Neural progenitor cell (in vitro differentiated cells): ENCODE measurements at regions not wholly inside any gene's neighbourhood (a gene's known extent, or its start where the extent isn't known, plus 50 kb on each side); places are given as distances from the start of the nearest gene placed in this dataset. TPM values are rescaled to one million over a fixed set of nuclear protein-coding genes. Genes with fewer than 3 reads are reported as not detected.

ENCODE experiments used
- DNase-seq: peaks from one replicate; pipeline ENCODE4 v3.0.0-alpha.2; 2016; ENCODE audit warnings: low spot score
- H2AFZ ChIP-seq: fragments of 200-600 bp; sonication (generic); replicated peaks from 2 replicates; pipeline ENCODE4 v1.6.1; 2016; ENCODE audit warnings: antibody characterized with exemption
- H3F3A ChIP-seq: fragments of 200-600 bp; sonication (generic); 2 replicates; pipeline ENCODE4 v1.6.1; 2016; ENCODE audit warnings: antibody characterized with exemption, low read depth
- H3K27ac ChIP-seq: fragments of 200-600 bp; sonication (generic); 2 replicates; pipeline ENCODE4 v1.5.1; 2016; ENCODE audit warnings: mild to moderate bottlenecking
- H3K27me3 ChIP-seq: fragments of 200-600 bp; sonication (generic); 2 replicates; pipeline ENCODE4 v1.6.1; 2016; ENCODE audit warnings: mild to moderate bottlenecking, moderate library complexity
- H3K36me3 ChIP-seq: fragments of 200-600 bp; sonication (generic); 2 replicates; pipeline ENCODE4 v1.5.1; 2016
- H3K4me1 ChIP-seq: fragments of 200-600 bp; sonication (generic); 2 replicates; pipeline ENCODE4 v1.6.1; 2016; ENCODE audit warnings: mixed run types
- H3K4me2 ChIP-seq: fragments of 200-600 bp; sonication (generic); 2 replicates; pipeline ENCODE4 v1.6.1; 2016
- H3K4me3 ChIP-seq: fragments of 200-600 bp; sonication (generic); 2 replicates; pipeline ENCODE4 v1.5.1; 2016
- H3K79me2 ChIP-seq: fragments of 200-600 bp; sonication (generic); 2 replicates; pipeline ENCODE4 v1.6.1; 2016; ENCODE audit warnings: low read depth
- H3K9ac ChIP-seq: fragments of 200-600 bp; sonication (generic); 2 replicates; pipeline ENCODE4 v1.6.1; 2016
- H3K9me3 ChIP-seq: fragments of 200-600 bp; sonication (generic); 2 replicates; pipeline ENCODE4 v1.5.1; 2016; ENCODE audit warnings: low read depth
- H4K20me1 ChIP-seq: fragments of 200-600 bp; sonication (generic); 2 replicates; pipeline ENCODE4 v1.6.1; 2016; ENCODE audit warnings: low read depth
- H3K27ac Mint-ChIP-seq: 3 replicates; pipeline ENCODE4 v1.8.0; 2021; ENCODE audit warnings: mixed read lengths
- H3K27me3 Mint-ChIP-seq: 2 replicates; pipeline ENCODE4 v1.8.0; 2022; ENCODE audit warnings: low read depth, mild to moderate bottlenecking, inconsistent platforms, moderate library complexity, mixed read lengths; ENCODE audit not compliant: insufficient read depth
- H3K36me3 Mint-ChIP-seq: 3 replicates; pipeline ENCODE4 v1.8.0; 2021; ENCODE audit warnings: mixed read lengths
- H3K4me1 Mint-ChIP-seq: 3 replicates; pipeline ENCODE4 v1.8.0; 2021; ENCODE audit warnings: mixed read lengths
- H3K4me3 Mint-ChIP-seq: 3 replicates; pipeline ENCODE4 v1.8.0; 2021; ENCODE audit warnings: mild to moderate bottlenecking, moderate library complexity, mixed read lengths
- H3K9me3 Mint-ChIP-seq: 3 replicates; pipeline ENCODE4 v1.8.0; 2020; ENCODE audit warnings: mixed read lengths
- EZH2 ChIP-seq: fragments of 200-600 bp; sonication (generic); IDR thresholded peaks from 2 replicates; pipeline ENCODE4 v1.6.1; 2017; ENCODE audit warnings: antibody characterized with exemption, mild to moderate bottlenecking, moderate library complexity
- EZH2phosphoT487 ChIP-seq: fragments of 200-600 bp; sonication (generic); IDR thresholded peaks from 2 replicates; pipeline ENCODE4 v1.6.1; 2017; ENCODE audit warnings: antibody characterized with exemption
- small RNA-seq: library from RNA; depleted of rRNA; stranded (forward); fragments of <200 nt; gene quantifications from one replicate; pipeline ENCODE3, GENCODE V24; 2015
- TF ChIP-seq, protein P1 (sequence below): fragments of 200-600 bp; sonication (generic); IDR thresholded peaks from 2 replicates; pipeline ENCODE4 v1.5.1; 2017; ENCODE audit warnings: antibody characterized with exemption, mild to moderate bottlenecking

DNA sequence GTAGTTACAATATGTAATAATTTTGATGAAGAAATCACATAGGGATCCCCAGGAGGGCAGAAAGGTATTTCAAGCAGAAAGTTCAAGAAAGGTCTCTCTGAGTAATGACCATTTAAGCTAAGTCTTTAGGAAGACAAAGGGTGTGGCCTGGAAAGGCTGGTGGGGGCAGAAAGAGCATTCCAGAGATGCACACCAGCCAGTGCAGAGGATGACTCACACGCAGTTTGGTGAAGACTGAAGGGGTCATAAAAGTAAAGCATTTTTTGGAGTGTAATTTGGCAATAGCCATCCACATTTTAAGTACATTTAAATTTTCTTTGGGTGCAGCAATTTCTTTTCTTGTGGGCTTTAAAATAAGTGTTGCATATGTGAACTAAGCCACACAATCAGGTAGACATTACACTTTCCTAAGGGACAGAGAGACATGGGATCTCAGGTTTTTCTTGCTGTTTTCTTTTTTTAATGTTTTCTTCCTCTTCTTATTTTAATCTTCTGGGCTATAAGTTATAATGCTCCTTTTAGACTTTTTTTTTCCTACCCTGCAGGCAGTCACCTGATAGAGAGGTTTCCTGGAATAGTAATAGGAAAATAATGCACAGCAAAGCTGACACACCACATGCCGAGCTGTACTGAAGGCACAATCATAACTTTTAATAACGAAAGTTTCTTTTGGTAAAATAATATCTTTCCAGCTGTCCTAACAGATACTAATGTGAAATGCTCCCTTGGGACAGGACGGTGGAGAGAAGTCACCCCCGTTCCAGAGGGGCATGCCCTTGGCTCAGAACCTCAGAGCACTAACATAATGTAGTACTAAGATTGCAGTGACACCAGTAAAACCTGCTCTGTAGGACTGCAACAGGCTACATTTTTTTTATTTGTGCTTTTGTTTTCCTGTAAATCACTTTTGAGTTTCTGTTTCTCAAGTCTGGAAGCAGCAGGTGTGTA, 49.6 kb upstream of the PTPRK start:
- H3K4me1 Mint-ChIP-seq = peaks cover 13% of the 10 kb centered on the region
- H3K4me2 ChIP-seq = no peak overlapping the region
- H3K27ac Mint-ChIP-seq = no peak overlapping the region
- no peaks in the 10 kb centered on the region for H3K9me3 ChIP-seq
- H3F3A ChIP-seq = no peaks in the 10 kb centered on the region
- H3K4me3 ChIP-seq = no peak overlapping the region
- no peak overlapping the region for H2AFZ ChIP-seq
- H3K36me3 ChIP-seq = no peaks in the 10 kb centered on the region
- H3K27me3 Mint-ChIP-seq = no peaks in the 10 kb centered on the region
- no peak overlapping the region for H3K27ac ChIP-seq
- no peaks in the 10 kb centered on the region for H4K20me1 ChIP-seq
- no peak overlapping the region for H3K4me3 Mint-ChIP-seq
- H3K4me1 ChIP-seq = no peaks in the 10 kb centered on the region
- TF ChIP-seq, protein P1, sequence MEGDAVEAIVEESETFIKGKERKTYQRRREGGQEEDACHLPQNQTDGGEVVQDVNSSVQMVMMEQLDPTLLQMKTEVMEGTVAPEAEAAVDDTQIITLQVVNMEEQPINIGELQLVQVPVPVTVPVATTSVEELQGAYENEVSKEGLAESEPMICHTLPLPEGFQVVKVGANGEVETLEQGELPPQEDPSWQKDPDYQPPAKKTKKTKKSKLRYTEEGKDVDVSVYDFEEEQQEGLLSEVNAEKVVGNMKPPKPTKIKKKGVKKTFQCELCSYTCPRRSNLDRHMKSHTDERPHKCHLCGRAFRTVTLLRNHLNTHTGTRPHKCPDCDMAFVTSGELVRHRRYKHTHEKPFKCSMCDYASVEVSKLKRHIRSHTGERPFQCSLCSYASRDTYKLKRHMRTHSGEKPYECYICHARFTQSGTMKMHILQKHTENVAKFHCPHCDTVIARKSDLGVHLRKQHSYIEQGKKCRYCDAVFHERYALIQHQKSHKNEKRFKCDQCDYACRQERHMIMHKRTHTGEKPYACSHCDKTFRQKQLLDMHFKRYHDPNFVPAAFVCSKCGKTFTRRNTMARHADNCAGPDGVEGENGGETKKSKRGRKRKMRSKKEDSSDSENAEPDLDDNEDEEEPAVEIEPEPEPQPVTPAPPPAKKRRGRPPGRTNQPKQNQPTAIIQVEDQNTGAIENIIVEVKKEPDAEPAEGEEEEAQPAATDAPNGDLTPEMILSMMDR = no peak
- TF ChIP-seq EZH2phosphoT487 (no peak), EZH2 (no peak)
- H3K36me3 Mint-ChIP-seq = no peaks in the 10 kb centered on the region
- peak; percentile 12 for DNase-seq
- H3K9ac ChIP-seq = no peak overlapping the region
- no peaks in the 10 kb centered on the region for H3K27me3 ChIP-seq
- H3K9me3 Mint-ChIP-seq = no peaks in the 10 kb centered on the region
- H3K79me2 ChIP-seq = no peaks in the 10 kb centered on the region

Small RNA genes lying in the stretch of these regions (small RNA-seq; reads per million reads assigned to genes)
- gene RF00019 = not detected
